ENCODE measurements at regions not wholly inside any gene's neighbourhood (a gene's known extent, or its start where the extent isn't known, plus 50 kb on each side); places are given as distances from the start of the nearest gene placed in this dataset.

GRCh38 chr2:13542061-13542460, 825.3 kb downstream of the TRIB2 start:
- Histone ChIP-seq H3K4me3 (no peak overlapping the region), H3K27me3 (no peaks in the 10 kb centered on the region), H3K27ac (no peak overlapping the region), H3K4me1 (peaks cover 0 to 9% (median 7%) of the 10 kb centered on the region in 3 donors), H3K9me3 (no peaks in the 10 kb centered on the region), H3K36me3 (no peaks in the 10 kb centered on the region)
- intact Hi-C loops (cut with DNase I) = no loop called here
- no peak for DNase-seq
- no peak for FAIRE-seq
- WGBS, 2 donors = 74 to 90% methylated on average over 6 of the region's 6 CpGs
- no peak for ATAC-seq
- TF ChIP-seq CTCF (IDR thresholded peaks at IDR 0.05) = no peak

GRCh38 chr2:13542642-13543041, 825.9 kb downstream of the TRIB2 start:
- H3K4me3 ChIP-seq = no peak overlapping the region
- ATAC-seq (no peak), DNase-seq (no peak), FAIRE-seq (no peak)
- WGBS, 2 donors = 76 to 83% methylated on average over 5 of the region's 5 CpGs
- H3K4me1 ChIP-seq = peaks cover 0 to 9% (median 7%) of the 10 kb centered on the region in 3 donors
- intact Hi-C loops (cut with DNase I) = no loop called here
- H3K27ac ChIP-seq = no peak overlapping the region
- H3K27me3 ChIP-seq = no peaks in the 10 kb centered on the region
- H3K9me3 ChIP-seq = no peaks in the 10 kb centered on the region
- no peaks in the 10 kb centered on the region for H3K36me3 ChIP-seq
- no peak for TF ChIP-seq CTCF (IDR thresholded peaks at IDR 0.05)

GRCh38 chr2:13543550-13543949, 826.8 kb downstream of the TRIB2 start:
- Histone ChIP-seq H3K27me3 (no peaks in the 10 kb centered on the region), H3K36me3 (no peaks in the 10 kb centered on the region), H3K27ac (no peak overlapping the region), H3K4me3 (no peak overlapping the region), H3K4me1 (peaks cover 0 to 8% (median 7%) of the 10 kb centered on the region in 3 donors), H3K9me3 (no peaks in the 10 kb centered on the region)
- FAIRE-seq (no peak), DNase-seq (no peak), ATAC-seq (no peak)
- intact Hi-C loops (cut with DNase I) = no loop called here
- no peak for TF ChIP-seq CTCF (IDR thresholded peaks at IDR 0.05)
- WGBS, 2 donors = 75 to 86% methylated on average over 1 of the region's 1 CpG

GRCh38 chr2:13545320-13545719, 828.6 kb downstream of the TRIB2 start:
- WGBS, 2 donors = 41 to 60% methylated on average over 2 of the region's 2 CpGs
- DNase-seq = no peak
- TF ChIP-seq CTCF (IDR thresholded peaks at IDR 0.05) = no peak

GRCh38 chr2:13546131-13546530, 829.4 kb downstream of the TRIB2 start:
- no peak for TF ChIP-seq CTCF (IDR thresholded peaks at IDR 0.05)
- no peaks in the 10 kb centered on the region for H3K27me3 ChIP-seq
- no peaks in the 10 kb centered on the region for H3K4me1 ChIP-seq
- H3K36me3 ChIP-seq = no peaks in the 10 kb centered on the region
- H3K4me3 ChIP-seq = no peak overlapping the region
- DNase-seq (no peak), ATAC-seq (no peak), FAIRE-seq (no peak)
- H3K27ac ChIP-seq = no peak overlapping the region
- 91 to 100% methylated on average over 1 of the region's 1 CpG for WGBS, 2 donors
- intact Hi-C loops (cut with DNase I) = no loop called here
- no peaks in the 10 kb centered on the region for H3K9me3 ChIP-seq

More at GRCh38 chr2:13545320-13545719, 828.6 kb downstream of the TRIB2 start:
- Histone ChIP-seq H3K9me3 (no peaks in the 10 kb centered on the region), H3K27me3 (no peaks in the 10 kb centered on the region), H3K27ac (no peak overlapping the region), H3K36me3 (no peaks in the 10 kb centered on the region), H3K4me3 (no peak overlapping the region), H3K4me1 (no peaks in the 10 kb centered on the region)
- intact Hi-C loops (cut with DNase I) = no loop called here
- ATAC-seq (no peak), FAIRE-seq (no peak)

Data from pancreas (tissue), 10 donors.